Lung (tissue), 11 donors: ENCODE measurements at regions not wholly inside any gene's neighbourhood (a gene's known extent, or its start where the extent isn't known, plus 50 kb on each side); places are given as distances from the start of the nearest gene placed in this dataset.

Experiments
- ATAC-seq: fragments of 200-7000 bp; cut with Tn5 transposase; one replicate; pipeline ENCODE4 v1.9.1; 2020; ENCODE audit warnings: moderate number of reproducible peaks; ENCODE audit not compliant: insufficient read depth, low FRiP score
- DNase-seq, 3 donors: peaks; one replicate each; pipeline ENCODE4 v3.0.0-alpha.2; 2013 to 2017
- H3K27ac ChIP-seq, 2 donors: one replicate each; pipeline ENCODE4 v1.5.1; 2013; ENCODE audit warnings: mild to moderate bottlenecking in 2 of 2, moderate library complexity in 2 of 2, control low read depth in 1 of 2, inconsistent platforms in 1 of 2, low read depth in 1 of 2, low read length in 1 of 2
- H3K27me3 ChIP-seq, 3 donors: one replicate each; pipeline ENCODE4 v1.5.1; 2013; ENCODE audit warnings: low read length in 2 of 3; ENCODE audit not compliant: control insufficient read depth in 3 of 3, insufficient read depth in 3 of 3
- H3K36me3 ChIP-seq, 4 donors: one replicate each; pipeline ENCODE4 v1.5.1; 2013; ENCODE audit warnings: low read length in 4 of 4, mild to moderate bottlenecking in 1 of 4, moderate library complexity in 1 of 4; ENCODE audit not compliant: control insufficient read depth in 4 of 4, insufficient read depth in 4 of 4
- H3K4me1 ChIP-seq, 5 donors: one replicate each; pipeline ENCODE4 v1.5.1; 2013; ENCODE audit warnings: low read length in 5 of 5, mild to moderate bottlenecking in 2 of 5, moderate library complexity in 1 of 5; ENCODE audit not compliant: control insufficient read depth in 5 of 5, insufficient read depth in 5 of 5
- H3K4me3 ChIP-seq: one replicate; pipeline ENCODE4 v1.5.1; 2013; ENCODE audit warnings: mild to moderate bottlenecking, control low read depth, moderate library complexity
- H3K9ac ChIP-seq, 2 donors: one replicate each; pipeline ENCODE4 v1.5.1; 2013; ENCODE audit warnings: low read length in 2 of 2, control low read depth in 1 of 2; ENCODE audit not compliant: insufficient read depth in 1 of 2
- H3K9me3 ChIP-seq, 4 donors: one replicate each; pipeline ENCODE4 v1.5.1; 2013; ENCODE audit warnings: low read length in 3 of 4, mild to moderate bottlenecking in 1 of 4, moderate library complexity in 1 of 4; ENCODE audit not compliant: control insufficient read depth in 4 of 4, insufficient read depth in 3 of 4
- CTCF ChIP-seq: IDR thresholded peaks from 2 replicates; pipeline ENCODE4 v1.5.1; 2012; ENCODE audit warnings: mild to moderate bottlenecking; ENCODE audit errors: control extremely low read depth, extremely low read depth
- WGBS, 2 donors: extraction: QIAGEN DNeasy Blood & Tissue Kit; methylation state at CpG; one replicate each; pipeline ENCODE4 v1.1.7; 2013; 5-methylcytosine and 5-hydroxymethylcytosine counted together
- donor health status: control.
- donor health status: control.
- donor health status: Bipolar disorder and iron deficiency.
- donor health status: healthy.
- donor health status: DM: yes; HTN: yes; CAD: no.

- no peak for TF ChIP-seq CTCF
- Histone ChIP-seq H3K4me1 (no peaks in the 10 kb centered on the region), H3K4me3 (no peak overlapping the region), H3K9me3 (no peaks in the 10 kb centered on the region), H3K27me3 (peaks cover 0 to 4% (median 0%) of the 10 kb centered on the region in 3 donors), H3K9ac (no peak overlapping the region), H3K36me3 (no peaks in the 10 kb centered on the region), H3K27ac (no peak overlapping the region)
- ATAC-seq (no peak), DNase-seq (no peak)
- 92% methylated on average over 4 of the region's 4 CpGs for WGBS, 2 donors
Measured at GRCh38 chr1:115467196-115467595, 129.1 kb upstream of the NGF start.

- Histone ChIP-seq H3K36me3 (no peaks in the 10 kb centered on the region), H3K9me3 (no peaks in the 10 kb centered on the region), H3K9ac (no peak overlapping the region), H3K27ac (no peak overlapping the region), H3K4me3 (no peak overlapping the region), H3K27me3 (peaks cover 0 to 4% (median 0%) of the 10 kb centered on the region in 3 donors), H3K4me1 (no peaks in the 10 kb centered on the region)
- no peak for DNase-seq
- no peak for ATAC-seq
- WGBS, 2 donors, result 93 to 99% methylated on average over 3 of the region's 3 CpGs
- TF ChIP-seq CTCF, result no peak
Measured at GRCh38 chr1:115466433-115466832, 128.4 kb upstream of the NGF start.

- no peak for ATAC-seq
- TF ChIP-seq CTCF, result no peak
- Histone ChIP-seq H3K4me3 (no peak overlapping the region), H3K9me3 (no peaks in the 10 kb centered on the region), H3K4me1 (no peaks in the 10 kb centered on the region), H3K9ac (no peak overlapping the region), H3K27ac (no peak overlapping the region), H3K27me3 (peaks cover 0 to 4% (median 0%) of the 10 kb centered on the region in 3 donors), H3K36me3 (no peaks in the 10 kb centered on the region)
- no peak for DNase-seq
- 55 to 71% methylated on average over 4 of the region's 4 CpGs for whole genome bisulfite sequencing, 2 donors
Measured at GRCh38 chr1:115465802-115466363, 127.8 kb upstream of the NGF start.

GRCh38 chr1:115463347-115463746, 125.3 kb upstream of the NGF start:
- Histone ChIP-seq H3K4me1 (no peaks in the 10 kb centered on the region), H3K9ac (no peak overlapping the region), H3K27ac (no peak overlapping the region), H3K9me3 (peaks cover 0 to 3% (median 0%) of the 10 kb centered on the region in 4 donors), H3K4me3 (no peak overlapping the region), H3K36me3 (no peaks in the 10 kb centered on the region), H3K27me3 (peaks cover 0 to 4% (median 0%) of the 10 kb centered on the region in 3 donors)
- DNase-seq, result no peak
- ATAC-seq, result no peak
- TF ChIP-seq CTCF, result no peak
